ENCODE measurements at regions not wholly inside any gene's neighbourhood (a gene's known extent, or its start where the extent isn't known, plus 50 kb on each side); places are given as distances from the start of the nearest gene placed in this dataset.

DNA sequence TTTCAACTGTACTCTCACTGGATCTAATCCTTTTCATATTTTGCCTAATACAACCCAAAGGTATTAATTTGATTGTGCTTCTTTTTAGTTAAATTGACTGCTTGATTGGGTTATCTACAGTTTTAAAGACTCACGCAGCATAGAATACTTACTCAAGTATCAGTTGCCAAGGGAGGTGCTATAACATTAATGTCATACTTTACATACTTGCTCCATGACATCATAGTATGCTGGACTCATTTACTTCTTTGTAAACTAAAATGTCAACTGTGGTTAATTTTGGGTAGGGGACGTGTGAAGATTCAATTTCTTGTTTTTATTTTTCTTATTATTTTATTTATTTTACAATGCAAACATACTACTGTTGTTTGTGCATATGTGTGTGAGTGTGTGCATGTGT is 716.2 kb upstream of the VRK2 start:
- FAIRE-seq (no peak), DNase-seq (ENCODE audit: low read depth) (peak; percentile 65)
- TF ChIP-seq, protein P1, sequence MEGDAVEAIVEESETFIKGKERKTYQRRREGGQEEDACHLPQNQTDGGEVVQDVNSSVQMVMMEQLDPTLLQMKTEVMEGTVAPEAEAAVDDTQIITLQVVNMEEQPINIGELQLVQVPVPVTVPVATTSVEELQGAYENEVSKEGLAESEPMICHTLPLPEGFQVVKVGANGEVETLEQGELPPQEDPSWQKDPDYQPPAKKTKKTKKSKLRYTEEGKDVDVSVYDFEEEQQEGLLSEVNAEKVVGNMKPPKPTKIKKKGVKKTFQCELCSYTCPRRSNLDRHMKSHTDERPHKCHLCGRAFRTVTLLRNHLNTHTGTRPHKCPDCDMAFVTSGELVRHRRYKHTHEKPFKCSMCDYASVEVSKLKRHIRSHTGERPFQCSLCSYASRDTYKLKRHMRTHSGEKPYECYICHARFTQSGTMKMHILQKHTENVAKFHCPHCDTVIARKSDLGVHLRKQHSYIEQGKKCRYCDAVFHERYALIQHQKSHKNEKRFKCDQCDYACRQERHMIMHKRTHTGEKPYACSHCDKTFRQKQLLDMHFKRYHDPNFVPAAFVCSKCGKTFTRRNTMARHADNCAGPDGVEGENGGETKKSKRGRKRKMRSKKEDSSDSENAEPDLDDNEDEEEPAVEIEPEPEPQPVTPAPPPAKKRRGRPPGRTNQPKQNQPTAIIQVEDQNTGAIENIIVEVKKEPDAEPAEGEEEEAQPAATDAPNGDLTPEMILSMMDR (IDR thresholded peaks at IDR 0.05; ENCODE audit: insufficient read depth, low read length, severe bottlenecking), result no peak
- no peaks in the 10 kb centered on the region for H3K27me3 ChIP-seq (ENCODE audit: control insufficient read depth, insufficient read depth, low read length)
- no peaks in the 10 kb centered on the region for H3K36me3 ChIP-seq (ENCODE audit: control insufficient read depth, insufficient read depth, low read length)
- no peak overlapping the region for H3K4me3 ChIP-seq (ENCODE audit: low read depth, low read length)

DNA sequence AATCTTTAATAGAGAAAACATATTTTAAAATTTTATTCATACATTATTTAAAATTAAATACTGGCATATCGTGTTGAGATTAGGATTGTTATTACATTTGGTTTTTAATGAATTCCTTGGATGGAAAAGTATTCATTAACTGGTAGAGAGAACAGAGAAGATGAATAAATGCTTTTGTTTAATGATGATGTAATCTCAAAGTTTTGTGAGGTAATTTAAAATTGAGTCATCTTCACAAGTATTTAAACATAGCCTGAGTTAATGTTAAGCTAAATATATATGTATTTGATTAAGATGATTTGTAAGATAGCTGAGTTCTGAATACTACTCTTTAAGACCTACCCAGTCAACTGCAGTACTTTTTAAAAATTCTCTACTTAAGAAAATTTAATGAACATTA is 713.4 kb upstream of the VRK2 start:
- TF ChIP-seq, protein P1 (IDR thresholded peaks at IDR 0.05; ENCODE audit: insufficient read depth, low read length, severe bottlenecking), result no peak
- DNase-seq (ENCODE audit: low read depth) (peak; percentile 29), FAIRE-seq (no peak)
- H3K36me3 ChIP-seq (ENCODE audit: control insufficient read depth, insufficient read depth, low read length), result no peaks in the 10 kb centered on the region
- H3K4me3 ChIP-seq (ENCODE audit: low read depth, low read length), result no peak overlapping the region
- H3K27me3 ChIP-seq (ENCODE audit: control insufficient read depth, insufficient read depth, low read length), result no peaks in the 10 kb centered on the region

DNA sequence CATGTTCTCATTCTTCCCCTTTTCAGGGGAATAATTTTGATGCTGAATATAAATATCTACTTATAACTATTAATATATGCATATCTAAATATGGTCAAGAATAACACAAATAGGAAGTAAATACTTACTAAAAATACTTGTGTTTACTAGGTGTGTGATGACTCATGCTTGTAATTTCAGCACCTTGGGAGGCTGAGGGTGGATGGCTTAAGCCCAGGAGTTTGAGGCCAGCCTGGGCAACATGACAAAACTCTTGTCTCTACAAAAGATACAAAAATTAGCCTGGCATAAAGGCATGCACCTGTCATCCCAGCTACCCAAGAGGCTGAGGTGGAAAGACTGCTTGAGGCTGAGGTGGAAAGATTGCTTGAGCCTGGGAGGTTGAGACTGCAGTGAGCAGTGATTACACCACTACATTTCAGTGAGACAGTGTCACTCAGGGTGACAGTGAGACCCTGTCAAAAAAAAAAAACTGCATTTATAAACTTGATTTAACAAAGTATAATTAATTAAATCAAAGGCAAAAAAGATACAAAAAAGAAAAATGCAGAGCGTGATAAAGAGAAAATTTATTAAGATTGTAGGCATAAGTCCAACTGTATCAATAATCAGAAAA is 703.1 kb upstream of the VRK2 start:
- no peak overlapping the region for H3K4me3 ChIP-seq (ENCODE audit: low read depth, low read length)
- no peaks in the 10 kb centered on the region for H3K27me3 ChIP-seq (ENCODE audit: control insufficient read depth, insufficient read depth, low read length)
- H3K36me3 ChIP-seq (ENCODE audit: control insufficient read depth, insufficient read depth, low read length), result no peaks in the 10 kb centered on the region
- TF ChIP-seq, protein P1 (IDR thresholded peaks at IDR 0.05; ENCODE audit: insufficient read depth, low read length, severe bottlenecking), result no peak
- DNase-seq (ENCODE audit: low read depth) (peak; percentile 20), FAIRE-seq (no peak)

DNA sequence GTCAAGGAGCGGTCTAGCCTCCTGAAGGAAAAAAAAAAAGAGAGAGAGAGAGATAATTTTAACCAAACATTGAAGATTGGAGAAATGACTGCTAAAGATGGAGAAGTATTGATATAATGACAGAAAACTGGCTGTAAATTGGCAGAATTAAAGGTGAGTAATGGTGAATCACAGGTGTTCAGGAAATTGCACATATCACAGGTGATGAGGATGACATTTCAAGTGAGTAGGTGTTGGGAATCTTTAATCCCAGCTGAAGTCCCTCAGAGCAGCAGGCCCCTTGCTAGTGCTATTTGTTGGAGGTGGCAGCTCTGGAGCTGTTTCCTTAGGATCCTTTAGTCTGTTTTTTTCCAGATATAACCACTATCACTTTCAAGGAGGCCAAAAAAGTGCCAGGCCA is 678.4 kb upstream of the VRK2 start:
- peak; percentile 81 for DNase-seq (ENCODE audit: low read depth)
- no peak overlapping the region for H3K4me3 ChIP-seq (ENCODE audit: low read depth, low read length)
- TF ChIP-seq, protein P1 (IDR thresholded peaks at IDR 0.05; ENCODE audit: insufficient read depth, low read length, severe bottlenecking), result no peak
- no peaks in the 10 kb centered on the region for H3K36me3 ChIP-seq (ENCODE audit: control insufficient read depth, insufficient read depth, low read length)
- H3K27me3 ChIP-seq (ENCODE audit: control insufficient read depth, insufficient read depth, low read length), result no peaks in the 10 kb centered on the region
- FAIRE-seq, result no peak

DNA sequence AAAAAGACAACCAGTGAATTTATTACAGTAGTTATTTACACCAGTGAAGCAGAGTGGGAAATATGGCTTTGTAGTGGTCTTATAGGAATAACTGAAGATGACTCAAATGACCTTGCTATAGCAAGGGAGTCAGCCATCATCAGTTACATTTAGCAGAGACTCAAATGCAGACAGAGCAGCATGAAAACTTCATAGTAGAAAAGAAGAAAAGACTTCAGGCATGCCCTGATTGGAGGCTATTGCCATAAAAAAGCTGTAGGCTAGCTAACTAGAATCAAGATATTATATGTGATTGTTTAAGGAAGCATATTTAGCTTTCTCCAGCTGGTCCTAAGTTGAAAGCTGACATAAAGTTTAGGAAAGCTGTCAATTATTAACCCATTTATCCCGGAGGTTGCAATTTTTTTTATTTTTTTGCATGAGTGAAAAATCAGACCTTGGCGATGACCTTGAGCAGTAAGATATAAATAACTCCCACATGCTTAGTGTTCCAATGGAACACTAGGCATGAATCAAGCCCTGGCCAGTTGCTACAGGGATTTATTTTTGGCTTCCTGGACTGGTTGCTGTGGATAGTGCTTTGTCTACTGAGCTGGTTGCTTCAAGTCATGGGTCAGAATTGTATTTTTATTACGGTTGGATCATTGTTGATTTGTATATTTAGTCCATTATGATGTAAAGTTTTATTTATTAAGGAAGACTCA is 675.6 kb upstream of the VRK2 start:
- FAIRE-seq (no peak), DNase-seq (ENCODE audit: low read depth) (no peak)
- Histone ChIP-seq H3K36me3 (ENCODE audit: control insufficient read depth, insufficient read depth, low read length) (no peaks in the 10 kb centered on the region), H3K27me3 (ENCODE audit: control insufficient read depth, insufficient read depth, low read length) (no peaks in the 10 kb centered on the region), H3K4me3 (ENCODE audit: low read depth, low read length) (no peak overlapping the region)
- TF ChIP-seq, protein P1 (IDR thresholded peaks at IDR 0.05; ENCODE audit: insufficient read depth, low read length, severe bottlenecking), result no peak
